ENCODE measurements at regions not wholly inside any gene's neighbourhood (a gene's known extent, or its start where the extent isn't known, plus 50 kb on each side); places are given as distances from the start of the nearest gene placed in this dataset.

DNA sequence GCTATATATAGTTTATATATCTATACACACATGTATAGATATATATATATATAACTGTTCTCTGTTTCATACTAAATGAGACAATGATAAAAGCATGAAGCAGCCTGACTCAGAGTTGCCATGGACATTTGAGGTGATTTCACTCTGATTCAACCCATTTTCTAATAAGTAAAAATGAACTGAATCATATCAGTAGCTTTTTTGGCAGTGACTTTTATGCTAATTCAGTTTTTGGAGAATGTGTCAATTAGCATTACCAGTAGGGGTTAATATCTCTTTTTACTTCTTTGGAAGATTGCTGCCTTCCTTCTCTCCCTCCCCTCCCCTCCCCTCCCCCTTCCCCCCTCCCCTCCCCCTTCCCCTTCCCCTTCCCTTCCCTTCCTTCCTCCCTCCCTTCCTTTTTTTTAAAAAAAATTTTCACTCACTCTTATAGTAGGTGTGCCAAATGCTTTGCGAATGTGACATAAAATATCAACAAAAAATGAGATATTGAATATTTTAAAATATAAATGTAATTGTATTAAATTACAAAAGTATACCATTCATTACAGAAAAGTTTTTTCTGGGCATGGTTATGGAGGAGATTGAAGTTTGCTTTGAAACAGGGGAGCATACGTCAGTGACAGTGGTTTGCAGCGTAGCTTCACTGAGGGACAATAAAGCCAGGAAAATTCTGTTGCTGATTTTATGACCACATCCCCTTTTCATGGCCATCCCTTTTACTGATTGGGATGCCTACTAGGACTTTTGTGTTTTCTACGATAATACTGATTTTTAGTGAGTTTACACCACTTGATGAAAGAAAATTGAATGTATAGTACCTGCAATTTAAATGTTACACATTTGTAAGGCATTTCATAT is 64.0 kb upstream of the KLF6 start:
- no peak for DNase-seq (ENCODE audit: low read depth in 2 of 3, low spot score in 2 of 3)

- no peak for DNase-seq (ENCODE audit: low read depth in 2 of 3, low spot score in 2 of 3)
Observed at GRCh38 chr10:3848005-3848774, 63.2 kb upstream of the KLF6 start.

DNA sequence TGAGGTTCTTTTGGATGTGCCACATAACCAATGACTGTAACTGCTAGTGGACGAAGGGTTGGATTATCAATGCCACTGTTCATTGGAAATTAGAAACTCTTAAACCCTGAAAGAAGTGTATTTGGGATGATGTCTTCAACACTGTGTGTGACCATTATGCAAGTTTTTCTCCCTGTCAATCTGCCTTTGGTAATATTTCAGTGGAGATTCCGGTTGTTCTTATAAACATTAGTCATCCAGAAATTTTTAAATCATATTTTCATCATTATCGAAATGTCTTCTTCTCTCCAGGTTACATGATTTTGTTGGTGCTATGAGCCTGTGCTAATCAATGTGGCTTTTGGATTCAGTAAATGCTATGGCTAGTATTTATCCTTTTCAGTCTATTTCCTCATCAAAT is 61.7 kb upstream of the KLF6 start:
- no peak for DNase-seq (ENCODE audit: low read depth in 2 of 3, low spot score in 2 of 3)

- DNase-seq (ENCODE audit: low read depth in 2 of 3, low spot score in 2 of 3), result no peak
Observed at GRCh38 chr10:3844491-3845025, 59.5 kb upstream of the KLF6 start.

DNA sequence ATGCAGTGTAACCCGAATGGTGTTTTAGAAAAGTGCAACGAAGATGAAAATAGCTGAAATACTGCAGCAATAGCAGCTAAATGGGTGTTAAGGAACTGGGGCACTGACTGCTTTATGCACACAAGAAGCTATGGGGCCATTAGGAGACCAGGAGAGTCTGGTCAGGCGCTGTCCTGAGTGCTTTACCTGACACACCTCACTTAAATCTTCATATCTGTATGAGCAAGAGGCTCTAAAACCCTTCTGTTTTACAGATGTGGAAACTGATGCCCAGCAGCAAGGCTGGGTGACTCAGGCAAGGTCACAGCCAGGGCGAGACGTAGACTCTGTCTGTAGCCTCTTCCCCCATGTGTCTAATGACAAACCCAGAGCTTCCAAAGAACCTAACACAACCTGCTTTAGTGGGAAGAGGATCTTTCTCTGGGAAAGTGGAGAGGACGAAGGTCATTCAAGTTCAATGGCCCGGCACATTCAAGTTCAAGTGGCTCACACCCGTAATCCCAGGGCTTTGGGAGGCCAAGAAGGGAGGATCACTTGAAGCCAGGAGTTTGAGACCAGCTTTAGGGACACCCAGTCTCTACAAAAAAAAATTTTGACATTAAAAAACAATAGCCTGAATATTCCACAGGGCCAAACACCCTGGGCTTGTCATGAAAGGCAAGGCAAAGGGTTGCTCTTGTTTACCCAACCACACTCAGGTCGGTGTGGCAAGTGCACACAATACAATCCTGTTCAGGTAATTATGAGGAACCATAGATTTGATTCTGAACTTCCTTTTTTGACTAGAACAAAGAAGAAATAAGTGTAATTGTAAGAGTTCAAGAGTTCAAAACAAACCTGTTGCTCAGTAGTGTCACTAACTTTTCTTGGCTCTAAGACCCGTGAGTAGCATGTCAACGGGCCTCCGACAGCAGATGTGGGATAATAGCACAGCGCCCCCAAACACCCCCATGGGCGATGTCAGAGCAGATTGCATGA is 53.7 kb upstream of the KLF6 start:
- DNase-seq (ENCODE audit: low read depth in 2 of 3, low spot score in 2 of 3), result no peak

DNA sequence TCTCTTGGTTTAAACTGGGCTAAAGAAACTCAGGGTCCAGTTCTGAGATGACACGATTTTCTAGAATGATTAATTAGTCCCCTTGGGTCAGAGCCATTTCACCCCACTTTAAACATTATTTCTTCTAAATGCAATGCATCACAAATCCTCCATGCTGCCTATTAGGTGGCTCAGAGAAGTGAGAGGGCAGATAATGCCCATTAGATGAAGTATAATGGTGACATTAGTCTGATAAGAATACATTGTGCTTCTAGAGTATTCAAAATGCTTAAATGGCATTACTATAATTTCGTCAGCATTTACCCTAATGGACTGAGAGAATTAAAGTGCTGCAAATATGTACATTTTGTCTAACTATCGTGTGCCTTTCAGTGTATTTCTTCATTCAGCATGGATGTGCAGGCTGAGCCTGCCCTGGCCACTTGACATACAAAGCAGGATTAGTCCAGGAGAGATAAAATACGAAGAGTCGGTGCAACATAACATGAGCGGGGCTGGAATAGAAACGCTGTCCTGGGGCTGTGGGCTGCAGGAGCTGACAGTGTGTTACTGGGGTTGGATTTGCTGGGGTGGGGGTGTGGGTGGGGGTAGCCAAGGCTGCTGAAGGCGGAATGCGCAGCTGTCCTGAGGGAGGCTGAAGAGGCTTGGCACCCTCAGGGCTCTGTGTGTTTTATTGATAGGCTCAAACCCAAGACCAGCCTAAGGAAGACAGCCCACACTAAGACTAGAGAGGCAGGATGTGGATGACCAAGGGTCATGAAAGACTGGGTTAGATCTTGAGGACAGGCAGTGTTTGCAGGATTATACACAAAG is 52.8 kb upstream of the KLF6 start:
- no peak for DNase-seq (ENCODE audit: low read depth in 2 of 3, low spot score in 2 of 3)

DNA sequence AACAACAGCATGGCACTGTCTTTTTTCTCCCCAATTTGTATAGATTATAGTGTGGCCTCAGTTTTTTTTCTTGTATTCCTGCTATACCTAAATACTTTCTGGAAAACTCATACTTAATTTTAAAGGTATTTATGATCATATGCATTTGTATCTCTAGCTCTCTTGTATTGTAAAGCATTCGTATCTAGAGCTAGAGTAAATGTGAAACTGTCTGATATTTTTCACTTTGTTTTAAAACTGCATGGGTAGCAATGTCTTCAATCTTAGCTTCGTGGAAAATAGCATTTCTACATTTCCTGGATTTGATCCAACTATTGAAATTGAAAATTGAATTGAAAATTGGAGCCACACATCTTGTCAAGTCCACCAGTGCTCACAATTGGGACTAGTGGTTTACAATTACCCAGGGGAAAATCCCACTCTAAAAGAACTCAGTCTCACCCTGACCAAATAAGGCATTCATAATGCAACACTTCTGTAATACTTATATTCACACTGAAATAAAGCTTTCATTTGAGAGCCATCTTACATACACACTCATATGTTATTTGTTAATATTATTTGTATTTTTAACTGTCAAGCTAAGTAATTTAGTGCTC is 51.3 kb upstream of the KLF6 start:
- DNase-seq (ENCODE audit: low read depth in 2 of 3, low spot score in 2 of 3), result no peak

DNA sequence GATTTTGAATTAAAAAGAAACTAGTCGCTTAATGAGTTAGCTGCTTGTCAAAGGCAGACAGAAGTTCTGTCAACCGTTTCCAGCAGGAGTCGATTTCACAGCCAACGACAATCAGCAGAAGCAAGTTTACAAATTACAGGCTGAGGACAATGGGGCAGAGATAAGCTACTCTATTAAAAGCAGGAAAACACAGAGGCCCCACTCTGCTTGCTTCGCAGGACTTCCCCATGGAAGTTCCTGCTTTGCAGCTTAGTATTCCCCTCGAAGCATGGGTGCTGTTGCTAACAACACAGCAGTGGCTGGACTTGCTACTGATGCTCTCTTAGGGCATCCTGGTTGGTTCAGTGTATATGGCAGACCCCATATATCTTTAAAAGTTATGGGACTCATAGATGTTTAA is 50.8 kb upstream of the KLF6 start:
- no peak for DNase-seq (ENCODE audit: low read depth in 2 of 3, low spot score in 2 of 3)

GRCh38 chr10:3834947-3835346 is 49.9 kb upstream of the KLF6 start:
- no peak for DNase-seq (ENCODE audit: low read depth in 2 of 3, low spot score in 2 of 3)

Data from activated CD8-positive, alpha-beta memory T cell treated with anti-CD3 and anti-CD28 coated beads for 48 hours (primary cell).